ENCODE measurements at regions not wholly inside any gene's neighbourhood (a gene's known extent, or its start where the extent isn't known, plus 50 kb on each side); places are given as distances from the start of the nearest gene placed in this dataset.

DNA sequence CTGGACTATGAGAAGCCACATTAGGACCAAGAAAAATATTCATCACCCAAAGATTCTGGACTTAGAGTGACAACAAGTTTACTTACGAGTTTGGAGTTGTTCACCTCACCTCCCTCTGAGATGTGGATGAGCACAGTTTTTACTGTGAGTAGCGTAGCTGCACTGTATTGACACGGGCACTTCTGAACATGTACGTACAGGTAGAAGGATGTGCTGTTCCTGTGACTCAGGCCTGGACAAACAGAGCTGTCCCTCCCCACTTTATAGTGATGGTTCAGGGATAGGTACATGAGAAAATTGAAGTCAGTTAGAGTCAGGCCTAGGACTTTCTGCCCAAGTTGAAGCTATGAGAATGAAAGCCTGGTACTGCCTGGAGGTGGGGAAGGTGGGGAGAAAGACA is 80.9 kb upstream of the DYNC1I1 start:
- TF ChIP-seq, protein P1, sequence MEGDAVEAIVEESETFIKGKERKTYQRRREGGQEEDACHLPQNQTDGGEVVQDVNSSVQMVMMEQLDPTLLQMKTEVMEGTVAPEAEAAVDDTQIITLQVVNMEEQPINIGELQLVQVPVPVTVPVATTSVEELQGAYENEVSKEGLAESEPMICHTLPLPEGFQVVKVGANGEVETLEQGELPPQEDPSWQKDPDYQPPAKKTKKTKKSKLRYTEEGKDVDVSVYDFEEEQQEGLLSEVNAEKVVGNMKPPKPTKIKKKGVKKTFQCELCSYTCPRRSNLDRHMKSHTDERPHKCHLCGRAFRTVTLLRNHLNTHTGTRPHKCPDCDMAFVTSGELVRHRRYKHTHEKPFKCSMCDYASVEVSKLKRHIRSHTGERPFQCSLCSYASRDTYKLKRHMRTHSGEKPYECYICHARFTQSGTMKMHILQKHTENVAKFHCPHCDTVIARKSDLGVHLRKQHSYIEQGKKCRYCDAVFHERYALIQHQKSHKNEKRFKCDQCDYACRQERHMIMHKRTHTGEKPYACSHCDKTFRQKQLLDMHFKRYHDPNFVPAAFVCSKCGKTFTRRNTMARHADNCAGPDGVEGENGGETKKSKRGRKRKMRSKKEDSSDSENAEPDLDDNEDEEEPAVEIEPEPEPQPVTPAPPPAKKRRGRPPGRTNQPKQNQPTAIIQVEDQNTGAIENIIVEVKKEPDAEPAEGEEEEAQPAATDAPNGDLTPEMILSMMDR (IDR thresholded peaks at IDR 0.05) = no peak
- TF ChIP-seq POLR2AphosphoS5 (IDR thresholded peaks at IDR 0.05) (no peak), POLR2A (IDR thresholded peaks at IDR 0.05) (no peak)

All from breast epithelium (tissue), 3 donors.